Upper lobe of right lung (tissue), 1 donor: ENCODE measurements at regions not wholly inside any gene's neighbourhood (a gene's known extent, or its start where the extent isn't known, plus 50 kb on each side); places are given as distances from the start of the nearest gene placed in this dataset.

Experiments
- ATAC-seq: fragments of 200-7000 bp; cut with Tn5 transposase; one replicate; pipeline ENCODE4 v1.9.1; 2020; ENCODE audit warnings: mild to moderate bottlenecking, moderate library complexity
- DNase-seq: peaks from one replicate; pipeline ENCODE4 v3.0.0-alpha.2; 2020
- H3K27ac ChIP-seq: fragments of 200-600 bp; one replicate; pipeline ENCODE4 v1.8.0; 2022
- H3K27me3 ChIP-seq: fragments of 200-600 bp; one replicate; pipeline ENCODE4 v1.8.0; 2022; ENCODE audit warnings: mild to moderate bottlenecking
- H3K36me3 ChIP-seq: fragments of 200-600 bp; one replicate; pipeline ENCODE4 v1.8.0; 2022
- H3K4me1 ChIP-seq: fragments of 200-600 bp; one replicate; pipeline ENCODE4 v1.8.0; 2022
- H3K4me3 ChIP-seq: fragments of 200-600 bp; one replicate; pipeline ENCODE4 v1.8.0; 2022; ENCODE audit warnings: mild to moderate bottlenecking
- H3K9me3 ChIP-seq: fragments of 200-600 bp; one replicate; pipeline ENCODE4 v1.8.0; 2022
- intact Hi-C: fragments of 100-400 bp; cut with DNase I; formaldehyde crosslinking; loops from one replicate; pipeline ENCODE4 v1.11.0; 2022
- TF ChIP-seq, protein P1 (sequence below): fragments of 200-600 bp; IDR thresholded peaks from one replicate; pipeline ENCODE4 v1.8.0; 2022; ENCODE audit warnings: antibody characterized with exemption
- donor health status: DM: no; HTN: yes; CAD: no; lungs with severe emphysema.

DNA sequence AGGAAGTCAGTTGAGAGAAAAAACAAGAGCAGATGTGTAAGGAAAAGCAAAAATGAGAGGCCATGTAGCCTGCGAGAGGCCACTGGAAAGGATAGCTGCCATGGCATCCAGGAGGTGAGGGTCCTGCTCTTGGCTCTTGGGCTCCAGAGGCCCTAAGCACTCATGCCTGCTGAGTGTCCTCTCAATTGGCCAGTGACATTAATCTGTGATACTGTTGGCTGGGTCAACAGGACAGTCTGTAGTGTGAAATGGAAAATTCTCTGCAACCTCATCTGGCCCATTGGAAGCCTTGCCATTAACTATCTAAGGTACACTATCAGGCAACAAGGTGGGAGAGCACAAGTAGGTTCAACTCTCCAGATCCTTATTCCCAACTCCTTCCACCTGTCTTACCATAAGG lies 180.9 kb downstream of the LY86 start:
- intact Hi-C loops, result no loop called here
- no peak for ATAC-seq

DNA sequence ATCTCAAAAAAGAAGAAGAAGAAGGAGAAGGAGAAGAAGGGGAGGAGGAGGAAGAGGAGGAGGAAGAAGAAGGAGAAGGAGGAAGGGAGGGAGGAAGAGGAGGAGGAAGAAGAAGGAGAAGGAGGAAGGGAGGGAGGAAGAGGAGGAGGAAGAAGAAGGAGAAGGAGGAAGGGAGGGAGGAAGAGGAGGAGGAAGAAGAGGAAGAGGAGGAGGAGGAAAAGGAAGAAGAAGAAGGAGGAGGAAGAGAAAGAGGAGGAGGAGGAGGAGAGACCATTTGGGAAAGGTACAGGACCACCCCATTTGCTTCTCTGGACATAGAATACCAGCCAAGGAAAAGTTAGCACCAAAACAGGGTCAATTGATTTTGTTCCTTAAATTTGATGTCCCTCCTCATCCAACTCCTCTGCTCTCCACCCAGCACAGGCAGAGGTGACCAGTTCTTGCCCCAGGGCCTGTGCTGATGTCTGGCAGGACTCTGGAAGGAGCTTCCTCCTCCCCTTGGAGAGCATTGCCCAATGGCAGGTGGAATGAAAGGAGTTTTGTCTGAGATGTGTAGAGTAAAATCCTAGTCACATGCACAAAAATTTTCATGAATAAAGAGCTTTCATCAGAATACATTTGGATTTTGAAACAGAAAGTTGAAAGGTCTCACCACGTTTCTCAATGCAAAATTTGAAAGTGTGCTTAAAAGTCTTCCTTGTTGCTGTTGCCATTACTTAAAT lies 182.9 kb downstream of the LY86 start:
- Histone ChIP-seq H3K4me1 (no peaks in the 10 kb centered on the region), H3K36me3 (no peaks in the 10 kb centered on the region), H3K9me3 (no peaks in the 10 kb centered on the region), H3K27ac (no peak overlapping the region), H3K27me3 (no peaks in the 10 kb centered on the region), H3K4me3 (no peak overlapping the region)
- intact Hi-C loops, result no loop called here
- DNase-seq, result no peak
- TF ChIP-seq, protein P1, sequence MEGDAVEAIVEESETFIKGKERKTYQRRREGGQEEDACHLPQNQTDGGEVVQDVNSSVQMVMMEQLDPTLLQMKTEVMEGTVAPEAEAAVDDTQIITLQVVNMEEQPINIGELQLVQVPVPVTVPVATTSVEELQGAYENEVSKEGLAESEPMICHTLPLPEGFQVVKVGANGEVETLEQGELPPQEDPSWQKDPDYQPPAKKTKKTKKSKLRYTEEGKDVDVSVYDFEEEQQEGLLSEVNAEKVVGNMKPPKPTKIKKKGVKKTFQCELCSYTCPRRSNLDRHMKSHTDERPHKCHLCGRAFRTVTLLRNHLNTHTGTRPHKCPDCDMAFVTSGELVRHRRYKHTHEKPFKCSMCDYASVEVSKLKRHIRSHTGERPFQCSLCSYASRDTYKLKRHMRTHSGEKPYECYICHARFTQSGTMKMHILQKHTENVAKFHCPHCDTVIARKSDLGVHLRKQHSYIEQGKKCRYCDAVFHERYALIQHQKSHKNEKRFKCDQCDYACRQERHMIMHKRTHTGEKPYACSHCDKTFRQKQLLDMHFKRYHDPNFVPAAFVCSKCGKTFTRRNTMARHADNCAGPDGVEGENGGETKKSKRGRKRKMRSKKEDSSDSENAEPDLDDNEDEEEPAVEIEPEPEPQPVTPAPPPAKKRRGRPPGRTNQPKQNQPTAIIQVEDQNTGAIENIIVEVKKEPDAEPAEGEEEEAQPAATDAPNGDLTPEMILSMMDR, result no peak
- ATAC-seq, result peak; percentile 60

More for the DNA sequence above, 180.9 kb downstream of the LY86 start:
- Histone ChIP-seq H3K36me3 (no peaks in the 10 kb centered on the region), H3K27me3 (no peaks in the 10 kb centered on the region), H3K4me3 (no peak overlapping the region), H3K9me3 (no peaks in the 10 kb centered on the region), H3K27ac (no peak overlapping the region), H3K4me1 (no peaks in the 10 kb centered on the region)
- no peak for DNase-seq
- TF ChIP-seq, protein P1, result no peak

DNA sequence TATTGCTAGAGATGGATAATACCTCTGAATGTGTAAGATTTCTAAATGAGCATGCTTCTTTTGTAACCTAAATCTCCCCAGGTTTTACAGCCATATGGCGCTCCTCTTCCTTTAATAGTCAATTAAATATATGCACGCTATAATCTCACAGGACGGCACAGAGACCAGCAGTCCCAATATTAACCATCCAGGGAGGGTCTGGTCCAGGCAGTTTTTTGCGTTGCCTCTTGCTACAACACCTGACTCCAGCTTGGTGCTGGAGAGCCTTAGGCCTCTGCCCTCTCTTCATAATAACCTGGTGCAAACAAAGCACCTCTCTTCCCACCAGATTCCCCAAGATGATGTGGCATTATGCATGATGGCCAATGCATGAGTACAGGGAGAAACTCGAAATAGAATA lies 183.4 kb downstream of the LY86 start:
- ATAC-seq, result no peak
- Histone ChIP-seq H3K36me3 (no peaks in the 10 kb centered on the region), H3K4me3 (no peak overlapping the region), H3K27ac (no peak overlapping the region), H3K27me3 (no peaks in the 10 kb centered on the region), H3K4me1 (no peaks in the 10 kb centered on the region), H3K9me3 (no peaks in the 10 kb centered on the region)
- intact Hi-C loops, result no loop called here
- no peak for DNase-seq
- TF ChIP-seq, protein P1, result no peak

DNA sequence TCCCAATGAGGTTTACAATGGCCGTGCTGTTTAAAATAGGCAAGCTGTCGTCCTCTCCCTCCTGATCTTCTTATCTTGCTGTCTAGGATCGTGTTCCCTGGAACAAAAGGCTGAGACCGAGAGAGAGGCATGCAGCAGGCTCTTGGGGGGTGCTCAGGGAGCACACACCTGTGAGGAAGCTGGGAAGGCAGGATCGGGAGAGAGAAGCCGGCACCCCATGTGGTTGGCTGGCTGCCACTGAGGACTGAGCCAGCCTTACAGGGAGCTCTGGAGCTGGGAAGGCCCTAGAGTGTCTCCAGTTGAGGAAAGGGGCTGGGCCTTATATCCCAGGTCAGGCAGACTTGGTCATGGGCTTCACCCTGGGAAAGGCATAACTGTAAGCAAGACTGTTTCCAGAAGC lies 184.2 kb downstream of the LY86 start:
- ATAC-seq, result peak; percentile 23
- no peaks in the 10 kb centered on the region for H3K9me3 ChIP-seq
- H3K36me3 ChIP-seq, result no peaks in the 10 kb centered on the region
- TF ChIP-seq, protein P1, result no peak
- intact Hi-C loops, result no loop called here
- H3K27ac ChIP-seq, result no peak overlapping the region
- no peak for DNase-seq
- no peaks in the 10 kb centered on the region for H3K4me1 ChIP-seq
- H3K27me3 ChIP-seq, result no peaks in the 10 kb centered on the region
- H3K4me3 ChIP-seq, result no peak overlapping the region

DNA sequence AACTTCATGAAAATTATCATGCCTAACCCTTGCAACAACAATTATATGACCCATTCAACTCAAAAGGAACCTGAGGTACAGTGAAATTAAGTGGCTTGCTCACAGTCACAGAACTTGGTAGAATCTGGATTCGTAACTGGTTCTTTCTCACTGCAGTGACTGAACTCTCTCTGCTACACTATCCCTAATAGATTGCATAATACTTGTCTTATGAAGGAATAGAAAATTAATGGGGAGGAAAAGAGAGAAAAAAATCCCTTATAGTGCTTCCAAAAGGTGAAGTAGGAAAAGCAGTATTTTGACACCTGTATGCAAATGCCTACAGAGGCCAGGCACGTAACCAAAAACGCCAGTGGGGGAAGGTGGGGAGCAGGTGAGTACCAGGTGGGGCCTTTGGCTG lies 186.6 kb downstream of the LY86 start:
- no peaks in the 10 kb centered on the region for H3K4me1 ChIP-seq
- H3K36me3 ChIP-seq, result no peaks in the 10 kb centered on the region
- TF ChIP-seq, protein P1, result no peak
- H3K4me3 ChIP-seq, result no peak overlapping the region
- H3K27me3 ChIP-seq, result no peaks in the 10 kb centered on the region
- ATAC-seq (no peak), DNase-seq (no peak)
- no peak overlapping the region for H3K27ac ChIP-seq
- intact Hi-C loops, result no loop called here
- no peaks in the 10 kb centered on the region for H3K9me3 ChIP-seq

DNA sequence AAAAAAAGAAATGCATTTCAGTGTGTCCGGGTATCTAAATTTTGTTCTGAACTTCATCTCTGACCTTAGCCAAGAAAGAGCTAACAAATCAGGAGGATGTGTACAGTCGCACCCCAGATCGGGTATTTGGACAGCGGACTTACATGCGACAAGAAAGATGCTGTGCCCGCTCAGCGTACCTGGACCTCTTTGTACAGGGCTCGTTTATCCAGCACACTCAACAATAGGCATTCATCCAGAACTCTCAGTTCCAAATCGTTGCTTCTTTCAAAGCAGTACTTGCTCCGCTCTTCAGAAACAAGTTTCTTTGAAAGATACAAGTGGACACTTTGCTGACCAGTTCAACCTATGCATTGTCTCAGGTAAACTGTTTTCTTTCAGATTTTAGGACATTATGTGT lies 191.7 kb downstream of the LY86 start:
- Histone ChIP-seq H3K4me3 (no peak overlapping the region), H3K27ac (no peak overlapping the region), H3K27me3 (no peaks in the 10 kb centered on the region), H3K9me3 (no peaks in the 10 kb centered on the region), H3K36me3 (no peaks in the 10 kb centered on the region), H3K4me1 (peaks cover 6% of the 10 kb centered on the region)
- no peak for ATAC-seq
- intact Hi-C loops, result no loop called here
- TF ChIP-seq, protein P1, result no peak
- DNase-seq, result no peak
